HG03439 (cell line): ENCODE measurements at regions not wholly inside any gene's neighbourhood (a gene's known extent, or its start where the extent isn't known, plus 50 kb on each side); places are given as distances from the start of the nearest gene placed in this dataset.
"Not testable (repeated sequence)": the region's sequence is repeated elsewhere in the genome, so short reads cannot be mapped to it uniquely, and the experiment has no call there.

Experiments
- ATAC-seq: cut with Tn5 transposase; IDR thresholded peaks from one replicate; pipeline ENCODE4 v1.9.1; 2021; ENCODE audit warnings: mild to moderate bottlenecking, moderate library complexity; ENCODE audit not compliant: unreplicated experiment

- ATAC-seq: not testable (repeated sequence)
These were observed 185.5 kb downstream of the ANXA1 start for GRCh38 chr9:73337182-73337581.

- no peak for ATAC-seq
These were observed 192.4 kb downstream of the ANXA1 start for GRCh38 chr9:73344060-73344459.

- no peak for ATAC-seq
These were observed 195.5 kb downstream of the ANXA1 start for GRCh38 chr9:73347123-73347522.

GRCh38 chr9:73347720-73348119, 196.1 kb downstream of the ANXA1 start:
- no peak for ATAC-seq

GRCh38 chr9:73348471-73348870, 196.8 kb downstream of the ANXA1 start:
- ATAC-seq: no peak

- ATAC-seq: no peak
These were observed 197.8 kb downstream of the ANXA1 start for GRCh38 chr9:73349476-73349875.

- ATAC-seq: no peak
These were observed 205.9 kb downstream of the ANXA1 start for GRCh38 chr9:73357607-73358006.

GRCh38 chr9:73370053-73370452, 218.4 kb downstream of the ANXA1 start:
- ATAC-seq: no peak

- ATAC-seq: no peak
These were observed 220.1 kb downstream of the ANXA1 start for GRCh38 chr9:73371801-73372200.

GRCh38 chr9:73380411-73380810, 228.7 kb downstream of the ANXA1 start:
- ATAC-seq: no peak

GRCh38 chr9:73402081-73403028, 250.7 kb downstream of the ANXA1 start:
- ATAC-seq: no peak

GRCh38 chr9:73411494-73411893, 259.8 kb downstream of the ANXA1 start:
- ATAC-seq: no peak

GRCh38 chr9:73412874-73413273, 261.2 kb downstream of the ANXA1 start:
- no peak for ATAC-seq

GRCh38 chr9:73423891-73424290, 272.2 kb downstream of the ANXA1 start:
- no peak for ATAC-seq

- ATAC-seq: no peak
These were observed 274.6 kb downstream of the ANXA1 start for GRCh38 chr9:73426269-73426668.

- no peak for ATAC-seq
These were observed 283.2 kb downstream of the ANXA1 start for GRCh38 chr9:73434826-73435225.

- no peak for ATAC-seq
These were observed 286.1 kb downstream of the ANXA1 start for GRCh38 chr9:73437758-73438157.

GRCh38 chr9:73439839-73440238, 288.2 kb downstream of the ANXA1 start:
- not testable (repeated sequence) for ATAC-seq

GRCh38 chr9:73441223-73441622, 289.6 kb downstream of the ANXA1 start:
- no peak for ATAC-seq

GRCh38 chr9:73441890-73442818, 290.5 kb downstream of the ANXA1 start:
- ATAC-seq: no peak

- ATAC-seq: no peak
These were observed 293.2 kb downstream of the ANXA1 start for GRCh38 chr9:73444821-73445220.

GRCh38 chr9:73445384-73445783, 293.7 kb downstream of the ANXA1 start:
- ATAC-seq: not testable (repeated sequence)
